Activated CD8-positive, alpha-beta T cell treated with anti-CD3 and anti-CD28 coated beads for 36 hours (primary cell): ENCODE measurements at regions not wholly inside any gene's neighbourhood (a gene's known extent, or its start where the extent isn't known, plus 50 kb on each side); places are given as distances from the start of the nearest gene placed in this dataset.

Experiments
- ATAC-seq: fragments of 200-7000 bp; cut with Tn5 transposase; one replicate; pipeline ENCODE4 v1.10.0; 2021; ENCODE audit warnings: mild to moderate bottlenecking, moderate library complexity
- CTCF ChIA-PET: fragments of 350-600 bp; sonication (Branson Sonifier 250); formaldehyde crosslinking; loops from one replicate; lab custom pipeline; 2021; ENCODE audit warnings: antibody characterized with exemption; lab: Charles Lee
- POLR2A ChIA-PET: fragments of 350-600 bp; sonication (Branson Sonifier 250); formaldehyde crosslinking; loops from one replicate; lab custom pipeline; 2021; ENCODE audit warnings: antibody characterized with exemption; lab: Charles Lee
- DNase-seq: peaks from one replicate; pipeline ENCODE4 v3.0.0-alpha.2; 2020
- H3K27ac Mint-ChIP-seq: one replicate; pipeline ENCODE4 v1.8.0; 2021; ENCODE audit warnings: mild to moderate bottlenecking, mixed read lengths
- H3K27me3 Mint-ChIP-seq: one replicate; pipeline ENCODE4 v1.8.0; 2021; ENCODE audit warnings: mixed read lengths
- H3K36me3 Mint-ChIP-seq: one replicate; pipeline ENCODE4 v1.8.0; 2021; ENCODE audit warnings: low read depth, mixed read lengths
- H3K4me1 Mint-ChIP-seq: one replicate; pipeline ENCODE4 v1.8.0; 2021; ENCODE audit warnings: low read depth, mixed read lengths
- H3K4me3 Mint-ChIP-seq: one replicate; pipeline ENCODE4 v1.8.0; 2021; ENCODE audit warnings: mild to moderate bottlenecking, moderate library complexity, mixed read lengths
- H3K9me3 Mint-ChIP-seq: one replicate; pipeline ENCODE4 v1.8.0; 2021; ENCODE audit warnings: mixed read lengths
- CTCF ChIP-seq: fragments of 200-600 bp; IDR thresholded peaks from one replicate; pipeline ENCODE4 v1.8.0; 2022; ENCODE audit warnings: antibody characterized with exemption, mild to moderate bottlenecking
- intact Hi-C: fragments of 100-400 bp; cut with micrococcal nuclease; formaldehyde crosslinking; loops from one replicate; pipeline ENCODE4 v1.10.0; 2022

DNA sequence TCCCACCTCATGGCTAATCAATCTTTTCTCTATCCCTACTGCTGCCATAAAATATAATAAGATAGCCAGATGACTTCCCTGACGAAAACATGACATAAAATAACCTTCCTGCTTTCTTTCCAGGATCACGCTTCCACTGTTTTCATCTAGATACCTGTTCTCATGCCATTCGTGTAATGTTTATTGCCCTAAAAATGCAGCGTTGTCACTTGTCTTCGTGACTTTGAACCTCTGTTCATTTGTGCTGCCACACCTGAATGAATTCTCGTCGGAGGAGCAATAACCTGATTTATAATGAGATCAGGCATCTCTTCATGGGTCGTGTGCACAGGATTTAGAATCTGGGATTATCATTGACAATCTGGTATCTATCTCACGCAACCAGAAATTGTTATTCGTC lies 1401.9 kb downstream of the CDH11 start:
- ATAC-seq (no peak), DNase-seq (no peak)
- Mint-ChIP-seq H3K4me1 (no peaks in the 10 kb centered on the region), H3K4me3 (no peak overlapping the region), H3K9me3 (peaks cover 13% of the 10 kb centered on the region), H3K27ac (no peak overlapping the region), H3K27me3 (no peaks in the 10 kb centered on the region), H3K36me3 (no peaks in the 10 kb centered on the region)
- ChIA-PET POLR2A (no interaction called here), CTCF (no interaction called here)
- intact Hi-C loops: no loop called here
- TF ChIP-seq CTCF: no peak

GRCh38 chr16:63717806-63718205 lies 1404.1 kb downstream of the CDH11 start:
- Mint-ChIP-seq H3K4me1 (no peaks in the 10 kb centered on the region), H3K9me3 (peaks cover 8% of the 10 kb centered on the region), H3K27me3 (no peaks in the 10 kb centered on the region), H3K36me3 (no peaks in the 10 kb centered on the region), H3K27ac (no peak overlapping the region), H3K4me3 (no peak overlapping the region)
- POLR2A ChIA-PET: no interaction called here
- no peak for DNase-seq
- intact Hi-C loops: no loop called here
- ATAC-seq: no peak
- TF ChIP-seq CTCF: no peak
- CTCF ChIA-PET: no interaction called here

DNA sequence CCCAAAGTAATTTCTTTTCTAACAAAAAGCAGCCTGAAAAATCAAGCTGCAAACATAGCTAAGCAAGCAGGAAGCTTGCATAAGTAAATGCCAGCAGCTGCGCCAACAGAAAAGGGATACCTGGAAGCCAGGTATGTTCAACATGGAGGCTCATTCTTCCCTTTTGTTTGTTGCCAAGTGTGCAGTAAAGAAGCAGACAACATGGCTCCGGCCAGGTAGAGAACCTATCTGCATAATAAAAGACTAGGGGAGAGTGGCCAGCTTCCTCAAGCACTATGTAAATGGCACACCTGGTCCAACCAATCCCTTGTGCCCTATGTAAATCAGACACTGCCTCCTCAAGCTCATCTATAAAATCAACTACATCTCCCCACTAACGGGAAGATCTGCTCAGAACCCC lies 1407.0 kb downstream of the CDH11 start:
- H3K27me3 Mint-ChIP-seq: no peaks in the 10 kb centered on the region
- ChIA-PET POLR2A (no interaction called here), CTCF (no interaction called here)
- no peak for TF ChIP-seq CTCF
- ATAC-seq (no peak), DNase-seq (no peak)
- no peaks in the 10 kb centered on the region for H3K4me1 Mint-ChIP-seq
- H3K9me3 Mint-ChIP-seq: peaks cover 10% of the 10 kb centered on the region
- intact Hi-C loops: no loop called here
- no peaks in the 10 kb centered on the region for H3K36me3 Mint-ChIP-seq
- H3K27ac Mint-ChIP-seq: no peak overlapping the region
- no peak overlapping the region for H3K4me3 Mint-ChIP-seq

DNA sequence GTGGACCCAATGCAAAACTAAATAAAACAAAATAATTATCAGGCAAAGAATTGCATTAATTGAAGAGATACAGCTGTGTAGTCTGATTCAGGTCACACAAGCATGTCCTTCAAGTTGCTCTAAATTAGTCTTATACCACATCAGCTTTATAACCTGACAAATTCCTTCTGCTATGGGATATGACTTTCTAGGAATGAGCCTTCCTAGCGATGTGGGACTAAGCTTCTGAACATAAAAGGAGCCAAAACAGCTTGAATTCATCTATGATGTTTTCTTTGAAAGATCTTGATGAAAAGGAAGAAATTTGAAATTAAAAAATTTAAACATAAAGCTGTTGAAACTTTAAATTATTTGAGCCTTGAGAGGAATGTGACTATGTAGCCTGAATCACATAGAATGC lies 1409.1 kb downstream of the CDH11 start:
- CTCF ChIA-PET: no interaction called here
- no peak for DNase-seq
- peaks cover 8% of the 10 kb centered on the region for H3K9me3 Mint-ChIP-seq
- no peaks in the 10 kb centered on the region for H3K27me3 Mint-ChIP-seq
- no peak for ATAC-seq
- POLR2A ChIA-PET: no interaction called here
- no peaks in the 10 kb centered on the region for H3K36me3 Mint-ChIP-seq
- TF ChIP-seq CTCF: no peak
- H3K4me1 Mint-ChIP-seq: no peaks in the 10 kb centered on the region
- no peak overlapping the region for H3K4me3 Mint-ChIP-seq
- no peak overlapping the region for H3K27ac Mint-ChIP-seq
- intact Hi-C loops: no loop called here

DNA sequence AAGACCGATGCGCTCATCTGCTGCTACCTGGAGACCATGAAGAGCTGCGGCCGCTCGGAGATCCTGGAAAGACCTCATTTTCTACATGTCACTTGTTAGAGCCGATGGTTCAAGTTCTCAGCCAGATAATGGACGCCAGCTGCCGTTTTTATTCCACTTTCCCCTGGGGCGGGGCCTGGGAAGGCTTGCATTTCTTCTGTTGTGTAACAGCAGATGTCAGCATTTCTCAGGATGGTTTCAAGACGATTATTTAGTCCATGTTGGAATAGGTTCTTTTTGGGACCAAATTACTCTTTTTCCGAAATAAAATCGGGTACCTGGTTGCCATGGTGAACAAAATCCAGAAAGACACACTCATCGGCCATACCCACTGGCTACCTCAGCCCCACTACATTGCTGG lies 1418.3 kb downstream of the CDH11 start:
- H3K4me3 Mint-ChIP-seq: no peak overlapping the region
- H3K9me3 Mint-ChIP-seq: peaks cover 13% of the 10 kb centered on the region
- H3K36me3 Mint-ChIP-seq: no peaks in the 10 kb centered on the region
- CTCF ChIA-PET: no interaction called here
- H3K27me3 Mint-ChIP-seq: no peaks in the 10 kb centered on the region
- DNase-seq (no peak), ATAC-seq (no peak)
- no peak overlapping the region for H3K27ac Mint-ChIP-seq
- POLR2A ChIA-PET: no interaction called here
- no peak for TF ChIP-seq CTCF
- intact Hi-C loops: no loop called here
- no peaks in the 10 kb centered on the region for H3K4me1 Mint-ChIP-seq
